GM12872 (cell line): ENCODE measurements at regions not wholly inside any gene's neighbourhood (a gene's known extent, or its start where the extent isn't known, plus 50 kb on each side); places are given as distances from the start of the nearest gene placed in this dataset.

Source experiments
- TF ChIP-seq, protein P1 (sequence below): IDR thresholded peaks from 3 replicates; pipeline ENCODE4 v1.5.1; 2011; ENCODE audit warnings: low read depth, mild to moderate bottlenecking, low read length, moderate library complexity; ENCODE audit not compliant: insufficient read depth

DNA sequence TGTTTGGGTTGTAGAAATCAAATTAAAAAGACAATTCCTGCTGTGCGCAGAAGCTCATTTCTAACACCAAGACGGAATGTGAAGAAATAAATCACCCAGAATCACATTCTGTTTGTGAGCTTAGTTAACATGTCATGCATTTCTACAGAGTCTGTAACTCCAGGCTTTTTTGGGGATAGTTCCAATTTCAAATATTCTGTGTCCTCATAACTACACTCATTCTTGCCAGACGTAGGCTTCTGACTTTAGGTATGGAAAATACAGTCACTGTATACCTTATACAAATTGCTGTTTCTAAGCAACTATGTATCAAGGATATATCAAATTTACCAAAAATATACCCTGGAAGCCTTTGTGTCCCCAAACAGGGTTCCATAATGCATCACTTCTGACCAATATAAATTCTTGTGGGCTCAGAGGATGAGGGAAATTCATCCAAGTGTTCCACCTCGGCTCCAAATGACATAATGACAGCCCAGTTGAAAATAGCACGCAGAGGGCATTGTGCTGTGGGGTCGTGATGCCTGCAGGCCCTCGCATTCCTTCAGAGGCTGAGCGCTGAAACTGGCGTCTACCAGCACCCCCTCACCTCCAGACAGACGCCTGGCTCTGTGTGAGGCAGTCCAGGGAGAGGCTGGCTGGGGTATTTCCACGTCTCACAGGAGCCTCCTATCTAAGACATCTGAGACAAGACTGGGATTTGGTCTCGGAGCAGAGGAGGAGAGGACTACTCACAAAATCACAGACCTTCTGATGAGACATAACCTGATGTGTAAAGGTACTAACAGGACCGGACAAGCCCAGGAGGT is 79.8 kb downstream of the KLF4 start:
- TF ChIP-seq, protein P1, sequence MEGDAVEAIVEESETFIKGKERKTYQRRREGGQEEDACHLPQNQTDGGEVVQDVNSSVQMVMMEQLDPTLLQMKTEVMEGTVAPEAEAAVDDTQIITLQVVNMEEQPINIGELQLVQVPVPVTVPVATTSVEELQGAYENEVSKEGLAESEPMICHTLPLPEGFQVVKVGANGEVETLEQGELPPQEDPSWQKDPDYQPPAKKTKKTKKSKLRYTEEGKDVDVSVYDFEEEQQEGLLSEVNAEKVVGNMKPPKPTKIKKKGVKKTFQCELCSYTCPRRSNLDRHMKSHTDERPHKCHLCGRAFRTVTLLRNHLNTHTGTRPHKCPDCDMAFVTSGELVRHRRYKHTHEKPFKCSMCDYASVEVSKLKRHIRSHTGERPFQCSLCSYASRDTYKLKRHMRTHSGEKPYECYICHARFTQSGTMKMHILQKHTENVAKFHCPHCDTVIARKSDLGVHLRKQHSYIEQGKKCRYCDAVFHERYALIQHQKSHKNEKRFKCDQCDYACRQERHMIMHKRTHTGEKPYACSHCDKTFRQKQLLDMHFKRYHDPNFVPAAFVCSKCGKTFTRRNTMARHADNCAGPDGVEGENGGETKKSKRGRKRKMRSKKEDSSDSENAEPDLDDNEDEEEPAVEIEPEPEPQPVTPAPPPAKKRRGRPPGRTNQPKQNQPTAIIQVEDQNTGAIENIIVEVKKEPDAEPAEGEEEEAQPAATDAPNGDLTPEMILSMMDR: no peak

DNA sequence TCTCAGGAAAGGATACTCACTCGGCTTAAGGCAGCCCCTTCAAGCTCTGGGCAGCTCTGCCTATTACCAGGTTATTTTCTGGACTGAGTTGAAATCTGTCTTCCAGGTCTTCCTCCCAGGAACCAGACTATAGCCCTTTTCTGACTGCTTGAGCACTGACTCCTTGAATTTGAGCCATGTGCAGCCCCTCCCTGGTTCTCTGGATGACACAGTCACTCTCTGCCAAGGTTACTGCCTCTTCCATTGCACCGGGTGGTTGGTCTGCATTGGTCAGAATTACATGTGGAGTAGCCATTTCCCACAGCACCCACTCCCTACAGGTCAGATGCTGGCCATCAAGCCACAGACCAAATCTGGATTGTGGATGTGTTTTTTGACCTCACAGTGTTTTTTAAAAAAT is 81.9 kb downstream of the KLF4 start:
- TF ChIP-seq, protein P1: no peak

DNA sequence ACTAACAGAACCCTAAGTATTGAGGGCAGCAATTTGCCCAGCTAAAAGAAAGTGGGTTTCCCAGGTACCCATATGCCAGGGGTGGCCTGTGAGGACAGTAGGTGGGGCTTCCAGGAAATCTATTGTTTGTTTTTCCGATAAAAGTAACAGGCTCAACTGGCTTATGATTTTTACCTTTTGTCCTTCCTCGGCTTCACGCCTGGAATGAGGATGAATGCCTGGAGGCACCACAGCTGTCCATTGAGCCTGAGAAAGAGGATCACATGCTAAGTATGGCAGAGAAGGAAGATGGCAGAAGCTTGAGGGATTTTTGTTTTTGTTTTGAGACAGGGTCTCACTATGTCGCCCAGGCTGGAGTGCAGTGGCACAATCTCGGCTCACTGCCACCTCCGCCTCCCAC is 84.1 kb downstream of the KLF4 start:
- TF ChIP-seq, protein P1: no peak

DNA sequence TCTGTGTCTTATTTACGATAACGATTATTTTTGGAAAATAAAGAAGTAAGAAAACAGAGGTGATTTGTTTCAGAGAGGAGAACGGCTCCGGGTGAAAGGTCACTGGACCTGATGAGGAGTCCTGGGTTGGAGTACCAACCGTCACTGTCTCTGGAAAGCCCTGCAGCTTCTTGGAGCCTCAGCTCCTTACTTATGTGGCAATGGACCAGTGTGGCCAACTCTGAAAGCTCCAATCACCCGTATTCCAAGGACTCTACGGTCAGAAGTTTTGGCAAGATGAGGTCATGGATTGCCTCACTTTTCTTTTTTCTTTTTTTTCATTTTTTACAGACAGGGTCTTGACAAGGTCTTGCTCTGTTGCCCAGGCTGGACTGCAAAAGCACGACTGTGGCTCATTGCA is 84.8 kb downstream of the KLF4 start:
- TF ChIP-seq, protein P1: no peak

DNA sequence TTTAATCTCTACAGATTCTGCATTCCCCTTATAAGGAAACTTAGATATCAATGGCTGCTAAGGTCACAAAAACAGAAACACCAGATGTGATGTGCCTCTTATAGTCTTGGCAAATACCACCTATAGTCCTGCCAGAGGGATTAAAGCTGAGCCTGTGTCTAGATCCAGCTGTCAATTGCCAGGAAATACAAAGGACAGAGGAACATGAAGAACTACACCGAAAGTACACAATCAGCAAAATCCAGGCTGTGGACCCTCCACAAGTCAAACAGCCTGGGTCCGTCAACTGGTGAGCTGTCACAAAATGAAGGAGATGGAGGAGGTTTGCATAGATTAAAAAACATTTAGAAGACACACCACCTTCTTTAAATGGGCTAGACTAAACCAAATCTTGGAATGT is 85.4 kb downstream of the KLF4 start:
- TF ChIP-seq, protein P1: no peak

DNA sequence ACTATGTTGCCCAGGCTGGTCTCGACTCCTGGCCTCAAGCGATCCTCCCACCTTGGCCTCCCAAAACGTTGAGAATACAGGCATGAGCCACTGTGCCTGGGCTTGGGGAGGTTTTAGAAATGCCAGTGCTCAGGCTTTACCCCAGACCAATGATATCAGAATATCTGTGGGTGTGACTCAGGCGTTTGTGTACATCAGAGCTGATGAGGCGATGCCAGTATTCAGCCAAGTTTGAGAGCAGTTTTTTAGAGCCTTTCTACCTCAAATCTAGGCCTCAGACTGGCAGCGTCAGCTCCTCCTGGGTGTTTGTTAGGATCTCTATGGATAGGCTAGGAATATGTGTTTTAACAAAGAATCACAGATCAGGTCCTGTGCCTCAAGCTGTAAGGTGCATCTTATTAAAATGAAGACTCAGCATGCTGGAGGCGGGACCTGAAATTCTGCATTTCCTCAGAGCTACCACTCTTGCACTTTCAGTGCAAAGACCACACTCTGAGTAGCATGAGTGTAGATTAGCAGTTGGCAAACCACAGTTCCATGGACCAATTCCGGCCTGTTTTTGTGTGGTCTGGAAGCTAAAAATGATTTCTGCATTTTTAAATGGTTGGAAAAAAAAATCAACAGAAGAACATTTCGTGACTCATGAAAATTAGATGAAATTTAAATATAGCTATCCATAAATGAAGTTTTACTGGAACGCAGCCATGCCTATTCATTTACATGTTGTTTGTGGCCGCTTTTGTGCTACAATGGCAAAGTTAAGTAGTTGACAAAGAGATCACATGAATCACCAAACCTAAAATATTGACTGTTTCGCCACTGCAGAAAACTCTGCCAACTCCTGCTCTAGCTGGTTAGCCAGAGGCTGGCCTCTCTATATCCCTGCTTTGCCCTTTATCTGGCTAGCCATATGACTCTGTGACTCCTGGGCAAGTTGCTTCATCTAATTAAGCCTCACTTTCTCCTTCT is 92.2 kb downstream of the KLF4 start:
- TF ChIP-seq, protein P1: no peak

DNA sequence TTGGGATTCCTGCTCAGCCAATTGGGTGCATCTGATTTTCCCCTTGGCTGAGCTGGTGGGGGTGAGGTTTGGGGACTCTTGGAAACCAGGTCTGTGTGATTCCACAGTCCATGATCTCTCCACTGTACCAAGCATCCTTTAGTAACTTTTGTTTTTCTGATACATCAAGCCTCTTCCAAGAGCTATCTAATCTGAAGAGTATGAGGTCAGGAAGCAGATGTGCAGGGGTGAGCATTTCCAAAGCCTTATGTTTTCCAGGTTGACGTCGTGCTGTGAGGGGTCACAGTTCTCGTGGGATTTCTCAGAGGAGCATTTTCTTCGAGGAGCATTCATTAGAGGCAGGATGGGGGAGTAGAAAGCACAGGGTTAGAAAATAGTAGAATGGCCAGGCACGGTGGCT is 95.3 kb downstream of the KLF4 start:
- TF ChIP-seq, protein P1: no peak
